SK-N-SH treated with all-trans-retinoic acid at 6 μM for 48 hours (cell line): ENCODE measurements at regions not wholly inside any gene's neighbourhood (a gene's known extent, or its start where the extent isn't known, plus 50 kb on each side); places are given as distances from the start of the nearest gene placed in this dataset.

ENCODE experiments used
- ATAC-seq: fragments of 200-7000 bp; cut with Tn5 transposase; 3 replicates; pipeline ENCODE4 v1.9.1; 2020; ENCODE audit warnings: mild to moderate bottlenecking, moderate library complexity
- ARNTL ChIP-seq: fragments of 450-650 bp; formaldehyde crosslinking; IDR thresholded peaks from 2 replicates; pipeline ENCODE4 v1.5.0; 2020; ENCODE audit warnings: low read depth, mild to moderate bottlenecking, moderate library complexity, borderline replicate concordance
- BACH2 ChIP-seq: fragments of 250-450 bp; sonication (Bioruptor Pico); IDR thresholded peaks from 2 replicates; pipeline ENCODE4 v1.9.0; 2021; ENCODE audit warnings: mild to moderate bottlenecking, borderline replicate concordance
- CSDC2 ChIP-seq: fragments of 250-450 bp; sonication (Bioruptor Pico); IDR thresholded peaks from 2 replicates; pipeline ENCODE4 v1.5.0; 2020; ENCODE audit warnings: mild to moderate bottlenecking, moderate library complexity
- CSRNP3 ChIP-seq: fragments of 250-450 bp; sonication (Bioruptor Pico); IDR thresholded peaks from 2 replicates; pipeline ENCODE4 v1.5.1; 2021; ENCODE audit warnings: mild to moderate bottlenecking, moderate library complexity
- ESRRG ChIP-seq: fragments of 250-450 bp; sonication (Bioruptor Pico); IDR thresholded peaks from 2 replicates; pipeline ENCODE4 v1.6.1; 2021; ENCODE audit warnings: mild to moderate bottlenecking
- GLIS3 ChIP-seq: fragments of 250-450 bp; sonication (Bioruptor Pico); IDR thresholded peaks from 2 replicates; pipeline ENCODE4 v1.5.0; 2020; ENCODE audit warnings: mild to moderate bottlenecking, moderate library complexity
- ISL1 ChIP-seq: fragments of 250-450 bp; sonication (Bioruptor Pico); IDR thresholded peaks from 2 replicates; pipeline ENCODE4 v2.1.2; 2022; ENCODE audit warnings: mild to moderate bottlenecking, moderate library complexity
- OSR1 ChIP-seq: fragments of 250-450 bp; sonication (Bioruptor Pico); IDR thresholded peaks from 2 replicates; pipeline ENCODE4 v1.8.0; 2022; ENCODE audit warnings: moderate library complexity, mild to moderate bottlenecking, inconsistent platforms
- PATZ1 ChIP-seq: fragments of 250-450 bp; sonication (Bioruptor Pico); IDR thresholded peaks from 2 replicates; pipeline ENCODE4 v1.8.0; 2020; ENCODE audit warnings: mild to moderate bottlenecking, moderate library complexity, borderline replicate concordance
- PPARA ChIP-seq: fragments of 250-450 bp; sonication (Bioruptor Pico); IDR thresholded peaks from 2 replicates; pipeline ENCODE4 v1.5.0; 2020; ENCODE audit warnings: mild to moderate bottlenecking, borderline replicate concordance
- RARB ChIP-seq: fragments of 250-450 bp; sonication (Bioruptor Pico); IDR thresholded peaks from 2 replicates; pipeline ENCODE4 v1.8.0; 2021; ENCODE audit warnings: mild to moderate bottlenecking, moderate library complexity
- TCF4 ChIP-seq: fragments of 250-450 bp; sonication (Bioruptor Pico); IDR thresholded peaks from 2 replicates; pipeline ENCODE4 v1.8.0; 2021; ENCODE audit warnings: mild to moderate bottlenecking, moderate library complexity, borderline replicate concordance
- ZC3H10 ChIP-seq: fragments of 250-450 bp; sonication (Bioruptor Pico); IDR thresholded peaks from 2 replicates; pipeline ENCODE4 v1.5.1; 2021; ENCODE audit warnings: mild to moderate bottlenecking, moderate library complexity
- ZFP3 ChIP-seq: fragments of 250-450 bp; sonication (Bioruptor Pico); IDR thresholded peaks from 2 replicates; pipeline ENCODE4 v1.5.0; 2020; ENCODE audit warnings: mild to moderate bottlenecking, moderate library complexity
- ZFP30 ChIP-seq: fragments of 450-650 bp; formaldehyde crosslinking; IDR thresholded peaks from 2 replicates; pipeline ENCODE4 v1.5.0; 2022; ENCODE audit warnings: mild to moderate bottlenecking, moderate library complexity
- ZNF565 ChIP-seq: fragments of 450-650 bp; formaldehyde crosslinking; conservative IDR thresholded peaks from 2 replicates; pipeline ENCODE4 v1.5.0; 2020; ENCODE audit warnings: low read depth, mild to moderate bottlenecking, moderate library complexity
- ZNF8 ChIP-seq: fragments of 450-650 bp; formaldehyde crosslinking; IDR thresholded peaks from 2 replicates; pipeline ENCODE4 v1.5.0; 2020; ENCODE audit warnings: mild to moderate bottlenecking, moderate library complexity
- TF ChIP-seq, protein P1 (sequence below): fragments of 250-450 bp; sonication (Bioruptor Pico); IDR thresholded peaks from 2 replicates; pipeline ENCODE4 v1.5.0; 2020; ENCODE audit warnings: mild to moderate bottlenecking, moderate library complexity
- TF ChIP-seq, protein P2 (sequence below): fragments of 250-450 bp; sonication (Bioruptor Pico); IDR thresholded peaks from 2 replicates; pipeline ENCODE4 v1.8.0; 2021; ENCODE audit warnings: low read depth, mild to moderate bottlenecking, moderate library complexity, borderline replicate concordance
- TF ChIP-seq, protein P3 (sequence below): fragments of 250-450 bp; sonication (Bioruptor Pico); IDR thresholded peaks from 2 replicates; pipeline ENCODE4 v1.5.1; 2020; ENCODE audit warnings: low read depth, mild to moderate bottlenecking, moderate library complexity

GRCh38 chr6:22656706-22657351, 87.5 kb downstream of the HDGFL1 start:
- TF ChIP-seq TCF4 (CRISPR knock-in tag) (no peak), PATZ1 (CRISPR knock-in tag) (no peak), ARNTL (CRISPR knock-in tag) (no peak), ZNF8 (no peak), ZNF565 (CRISPR knock-in tag) (no peak), CSRNP3 (CRISPR knock-in tag) (no peak), RARB (CRISPR knock-in tag) (no peak), ZFP3 (CRISPR knock-in tag) (no peak), BACH2 (CRISPR knock-in tag) (no peak), PPARA (CRISPR knock-in tag) (no peak), ZFP30 (CRISPR knock-in tag) (no peak), ZC3H10 (no peak), GLIS3 (CRISPR knock-in tag) (no peak), CSDC2 (CRISPR knock-in tag) (no peak), ESRRG (no peak), OSR1 (CRISPR knock-in tag) (no peak)
- TF ChIP-seq, protein P1, sequence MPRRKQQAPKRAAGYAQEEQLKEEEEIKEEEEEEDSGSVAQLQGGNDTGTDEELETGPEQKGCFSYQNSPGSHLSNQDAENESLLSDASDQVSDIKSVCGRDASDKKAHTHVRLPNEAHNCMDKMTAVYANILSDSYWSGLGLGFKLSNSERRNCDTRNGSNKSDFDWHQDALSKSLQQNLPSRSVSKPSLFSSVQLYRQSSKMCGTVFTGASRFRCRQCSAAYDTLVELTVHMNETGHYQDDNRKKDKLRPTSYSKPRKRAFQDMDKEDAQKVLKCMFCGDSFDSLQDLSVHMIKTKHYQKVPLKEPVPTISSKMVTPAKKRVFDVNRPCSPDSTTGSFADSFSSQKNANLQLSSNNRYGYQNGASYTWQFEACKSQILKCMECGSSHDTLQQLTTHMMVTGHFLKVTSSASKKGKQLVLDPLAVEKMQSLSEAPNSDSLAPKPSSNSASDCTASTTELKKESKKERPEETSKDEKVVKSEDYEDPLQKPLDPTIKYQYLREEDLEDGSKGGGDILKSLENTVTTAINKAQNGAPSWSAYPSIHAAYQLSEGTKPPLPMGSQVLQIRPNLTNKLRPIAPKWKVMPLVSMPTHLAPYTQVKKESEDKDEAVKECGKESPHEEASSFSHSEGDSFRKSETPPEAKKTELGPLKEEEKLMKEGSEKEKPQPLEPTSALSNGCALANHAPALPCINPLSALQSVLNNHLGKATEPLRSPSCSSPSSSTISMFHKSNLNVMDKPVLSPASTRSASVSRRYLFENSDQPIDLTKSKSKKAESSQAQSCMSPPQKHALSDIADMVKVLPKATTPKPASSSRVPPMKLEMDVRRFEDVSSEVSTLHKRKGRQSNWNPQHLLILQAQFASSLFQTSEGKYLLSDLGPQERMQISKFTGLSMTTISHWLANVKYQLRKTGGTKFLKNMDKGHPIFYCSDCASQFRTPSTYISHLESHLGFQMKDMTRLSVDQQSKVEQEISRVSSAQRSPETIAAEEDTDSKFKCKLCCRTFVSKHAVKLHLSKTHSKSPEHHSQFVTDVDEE (CRISPR knock-in tag), result no peak
- TF ChIP-seq, protein P2, sequence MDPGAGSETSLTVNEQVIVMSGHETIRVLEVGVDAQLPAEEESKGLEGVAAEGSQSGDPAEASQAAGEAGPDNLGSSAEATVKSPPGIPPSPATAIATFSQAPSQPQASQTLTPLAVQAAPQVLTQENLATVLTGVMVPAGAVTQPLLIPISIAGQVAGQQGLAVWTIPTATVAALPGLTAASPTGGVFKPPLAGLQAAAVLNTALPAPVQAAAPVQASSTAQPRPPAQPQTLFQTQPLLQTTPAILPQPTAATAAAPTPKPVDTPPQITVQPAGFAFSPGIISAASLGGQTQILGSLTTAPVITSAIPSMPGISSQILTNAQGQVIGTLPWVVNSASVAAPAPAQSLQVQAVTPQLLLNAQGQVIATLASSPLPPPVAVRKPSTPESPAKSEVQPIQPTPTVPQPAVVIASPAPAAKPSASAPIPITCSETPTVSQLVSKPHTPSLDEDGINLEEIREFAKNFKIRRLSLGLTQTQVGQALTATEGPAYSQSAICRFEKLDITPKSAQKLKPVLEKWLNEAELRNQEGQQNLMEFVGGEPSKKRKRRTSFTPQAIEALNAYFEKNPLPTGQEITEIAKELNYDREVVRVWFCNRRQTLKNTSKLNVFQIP, result no peak
- TF ChIP-seq, protein P3, sequence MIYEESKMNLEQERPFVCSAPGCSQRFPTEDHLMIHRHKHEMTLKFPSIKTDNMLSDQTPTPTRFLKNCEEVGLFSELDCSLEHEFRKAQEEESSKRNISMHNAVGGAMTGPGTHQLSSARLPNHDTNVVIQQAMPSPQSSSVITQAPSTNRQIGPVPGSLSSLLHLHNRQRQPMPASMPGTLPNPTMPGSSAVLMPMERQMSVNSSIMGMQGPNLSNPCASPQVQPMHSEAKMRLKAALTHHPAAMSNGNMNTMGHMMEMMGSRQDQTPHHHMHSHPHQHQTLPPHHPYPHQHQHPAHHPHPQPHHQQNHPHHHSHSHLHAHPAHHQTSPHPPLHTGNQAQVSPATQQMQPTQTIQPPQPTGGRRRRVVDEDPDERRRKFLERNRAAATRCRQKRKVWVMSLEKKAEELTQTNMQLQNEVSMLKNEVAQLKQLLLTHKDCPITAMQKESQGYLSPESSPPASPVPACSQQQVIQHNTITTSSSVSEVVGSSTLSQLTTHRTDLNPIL (CRISPR knock-in tag), result no peak
- TF ChIP-seq, all 23 proteins: peak for 0
- no peak for ATAC-seq

DNA sequence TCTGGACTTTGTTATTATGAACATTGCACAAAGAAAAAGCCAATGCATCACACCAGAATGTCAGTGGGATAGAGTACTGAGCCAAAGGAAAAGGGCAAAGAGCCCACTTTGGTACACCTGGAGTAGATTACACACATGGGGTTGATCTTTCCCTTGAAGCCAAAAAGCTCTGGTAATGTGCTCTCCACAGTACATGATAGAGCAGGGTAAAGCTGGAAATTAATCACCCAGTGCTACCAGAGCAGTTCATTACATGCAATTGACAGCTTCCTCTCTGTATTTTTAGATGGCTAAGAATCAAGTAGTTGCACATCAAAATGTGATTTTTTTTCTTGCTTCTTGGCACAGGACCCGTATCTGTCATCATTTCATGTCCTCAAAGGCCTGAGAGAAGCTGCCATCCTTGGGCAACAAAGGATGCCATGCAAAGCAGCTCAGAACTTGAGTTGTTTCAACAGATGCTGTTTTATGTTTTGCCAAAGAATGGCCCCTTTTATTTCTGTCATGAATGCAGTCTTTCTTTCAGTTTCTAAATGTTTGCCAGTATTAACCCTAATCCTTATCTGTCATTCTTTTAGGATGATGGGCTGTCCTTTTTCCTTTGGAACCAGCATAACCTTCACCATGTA, 88.1 kb downstream of the HDGFL1 start:
- ATAC-seq, result no peak; the same call in 1 of the 3 replicates
- TF ChIP-seq ZC3H10, result no peak
- no peak for TF ChIP-seq BACH2 (CRISPR knock-in tag)
- TF ChIP-seq, protein P2, result no peak
- TF ChIP-seq ZNF565 (CRISPR knock-in tag), result no peak
- no peak for TF ChIP-seq ZFP3 (CRISPR knock-in tag)
- no peak for TF ChIP-seq ISL1 (CRISPR knock-in tag)
- no peak for TF ChIP-seq OSR1 (CRISPR knock-in tag)
- TF ChIP-seq, protein P1 (CRISPR knock-in tag), result no peak
- no peak for TF ChIP-seq PPARA (CRISPR knock-in tag)
- TF ChIP-seq, protein P3 (CRISPR knock-in tag), result no peak
- no peak for TF ChIP-seq RARB (CRISPR knock-in tag)
